ENCODE measurements at regions not wholly inside any gene's neighbourhood (a gene's known extent, or its start where the extent isn't known, plus 50 kb on each side); places are given as distances from the start of the nearest gene placed in this dataset.

DNA sequence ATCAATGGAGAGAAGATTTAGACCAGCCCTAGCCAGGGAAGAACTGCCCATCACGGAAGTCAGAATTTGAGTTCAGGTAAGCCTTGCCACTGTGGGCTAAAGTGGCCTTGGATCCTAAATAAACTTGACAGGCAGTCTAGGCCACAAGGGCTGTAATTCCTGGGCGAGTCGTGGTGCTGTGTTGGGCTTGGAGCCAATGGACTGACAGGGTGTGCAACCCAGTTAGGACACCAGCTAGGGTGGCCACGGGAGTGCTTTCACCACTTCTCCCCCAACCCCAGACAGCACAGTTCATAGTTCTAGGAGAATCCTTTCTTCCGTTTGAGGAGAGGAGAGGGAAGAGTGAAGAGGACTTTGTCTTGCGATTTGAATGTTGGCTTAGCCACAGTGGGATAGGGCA lies 422.4 kb downstream of the DOK5 start:
- in situ Hi-C loops (cut with MboI) (no loop called here), intact Hi-C loops (cut with micrococcal nuclease; ENCODE audit: unreplicated experiment) (no loop called here)
- Histone ChIP-seq H3K4me1 (ENCODE audit: control insufficient read depth, insufficient read depth, low read length) (no peaks in the 10 kb centered on the region), H3K4me3 (no peak overlapping the region), H2AFZ (ENCODE audit: control insufficient read depth, low read depth, low read length) (no peak overlapping the region), H3K27me3 (replicated peaks in 1 of 2; ENCODE audit: control insufficient read depth in 2 of 2, insufficient read depth in 2 of 2, low read length in 1 of 2) (no peaks in the 10 kb centered on the region), H3K4me2 (ENCODE audit: control insufficient read depth, insufficient read depth) (no peak overlapping the region), H3K79me2 (ENCODE audit: control insufficient read depth, insufficient read depth, low read length) (no peaks in the 10 kb centered on the region), H3K27ac (ENCODE audit: control insufficient read depth, insufficient read depth) (no peak overlapping the region), H3K36me3 (ENCODE audit: control insufficient read depth in 2 of 2, insufficient read depth in 2 of 2, low read length in 1 of 2) (no peaks in the 10 kb centered on the region), H3K9ac (ENCODE audit: control insufficient read depth, insufficient read depth, low read length) (no peak overlapping the region), H3K9me3 (replicated peaks; ENCODE audit: control insufficient read depth, insufficient read depth, low read length) (no peaks in the 10 kb centered on the region; the same call in 2 of the 3 replicates), H4K20me1 (ENCODE audit: control insufficient read depth, insufficient read depth) (no peaks in the 10 kb centered on the region)
- TF ChIP-seq IRF4 (IDR thresholded peaks at IDR 0.05; ENCODE audit: low read depth, low read length) (no peak), RBBP5 (conservative IDR thresholded peaks at IDR 0.05) (no peak)
- TF ChIP-seq, protein P1, sequence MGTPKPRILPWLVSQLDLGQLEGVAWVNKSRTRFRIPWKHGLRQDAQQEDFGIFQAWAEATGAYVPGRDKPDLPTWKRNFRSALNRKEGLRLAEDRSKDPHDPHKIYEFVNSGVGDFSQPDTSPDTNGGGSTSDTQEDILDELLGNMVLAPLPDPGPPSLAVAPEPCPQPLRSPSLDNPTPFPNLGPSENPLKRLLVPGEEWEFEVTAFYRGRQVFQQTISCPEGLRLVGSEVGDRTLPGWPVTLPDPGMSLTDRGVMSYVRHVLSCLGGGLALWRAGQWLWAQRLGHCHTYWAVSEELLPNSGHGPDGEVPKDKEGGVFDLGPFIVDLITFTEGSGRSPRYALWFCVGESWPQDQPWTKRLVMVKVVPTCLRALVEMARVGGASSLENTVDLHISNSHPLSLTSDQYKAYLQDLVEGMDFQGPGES (IDR thresholded peaks at IDR 0.05) = no peak
- BruUV-seq (replicated peaks) = no TSS peak
- ChIA-PET POLR2A (no interaction called here), SMC1A (ENCODE audit: uncharacterized antibody, unreplicated experiment) (no interaction called here), CTCF (no interaction called here), RAD21 (ENCODE audit: unreplicated experiment) (interaction anchor here (0.7 kb wide), 1 partner anchor 24 kb away, joined by 3 read pairs; no protein-coding TSS in a partner anchor)
- DNase-seq (ENCODE audit: low read depth, low spot score) (no peak), FAIRE-seq (no peak), ATAC-seq (no peak)
- 25% methylated on average over 6 of the region's 6 CpGs for WGBS (ENCODE audit: insufficient coverage, insufficient replicate concordance, low lambda C conversion rate, missing lambda C conversion rate)

DNA sequence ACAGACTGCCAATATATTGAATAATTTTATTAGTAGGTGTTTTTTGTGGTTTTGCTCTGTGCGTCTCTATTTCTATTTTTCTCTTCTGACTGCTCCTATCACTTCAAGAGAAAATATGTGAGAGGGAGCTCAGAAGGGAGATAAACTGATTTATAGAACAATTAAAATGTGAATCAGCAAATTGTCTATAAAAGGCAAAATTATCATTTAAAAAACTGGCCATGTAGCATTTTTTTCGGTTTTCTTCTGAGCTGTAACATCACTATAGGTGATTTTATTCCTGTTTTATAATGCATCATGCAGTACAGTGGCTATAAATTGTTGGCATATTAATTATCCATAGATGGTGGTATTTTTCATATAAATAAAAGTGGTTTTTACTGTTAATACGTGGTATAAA lies 416.5 kb downstream of the DOK5 start:
- ChIA-PET RAD21 (ENCODE audit: unreplicated experiment) (no interaction called here), POLR2A (no interaction called here), CTCF (no interaction called here), SMC1A (ENCODE audit: uncharacterized antibody, unreplicated experiment) (no interaction called here)
- Histone ChIP-seq H3K9ac (ENCODE audit: control insufficient read depth, insufficient read depth, low read length) (no peak overlapping the region), H3K4me2 (ENCODE audit: control insufficient read depth, insufficient read depth) (no peak overlapping the region), H3K79me2 (ENCODE audit: control insufficient read depth, insufficient read depth, low read length) (no peaks in the 10 kb centered on the region), H3K36me3 (ENCODE audit: control insufficient read depth in 2 of 2, insufficient read depth in 2 of 2, low read length in 1 of 2) (no peaks in the 10 kb centered on the region), H3K4me1 (ENCODE audit: control insufficient read depth, insufficient read depth, low read length) (no peaks in the 10 kb centered on the region), H3K27me3 (replicated peaks in 1 of 2; ENCODE audit: control insufficient read depth in 2 of 2, insufficient read depth in 2 of 2, low read length in 1 of 2) (no peaks in the 10 kb centered on the region), H2AFZ (ENCODE audit: control insufficient read depth, low read depth, low read length) (no peak overlapping the region), H3K4me3 (no peak overlapping the region), H4K20me1 (ENCODE audit: control insufficient read depth, insufficient read depth) (no peaks in the 10 kb centered on the region), H3K27ac (ENCODE audit: control insufficient read depth, insufficient read depth) (no peak overlapping the region), H3K9me3 (replicated peaks; ENCODE audit: control insufficient read depth, insufficient read depth, low read length) (no peaks in the 10 kb centered on the region)
- in situ Hi-C loops (cut with MboI) = no loop called here
- ATAC-seq (no peak), DNase-seq (ENCODE audit: low read depth, low spot score) (no peak), FAIRE-seq (no peak)
- intact Hi-C loops (cut with micrococcal nuclease; ENCODE audit: unreplicated experiment) = no loop called here
- WGBS (ENCODE audit: insufficient coverage, insufficient replicate concordance, low lambda C conversion rate, missing lambda C conversion rate) = 3% methylated on average over 3 of the region's 3 CpGs
- no peak for TF ChIP-seq TCF7 (IDR thresholded peaks at IDR 0.05; ENCODE audit: borderline replicate concordance)
- no peak for TF ChIP-seq HDAC2 (IDR thresholded peaks at IDR 0.05)
- TF ChIP-seq, protein P2, sequence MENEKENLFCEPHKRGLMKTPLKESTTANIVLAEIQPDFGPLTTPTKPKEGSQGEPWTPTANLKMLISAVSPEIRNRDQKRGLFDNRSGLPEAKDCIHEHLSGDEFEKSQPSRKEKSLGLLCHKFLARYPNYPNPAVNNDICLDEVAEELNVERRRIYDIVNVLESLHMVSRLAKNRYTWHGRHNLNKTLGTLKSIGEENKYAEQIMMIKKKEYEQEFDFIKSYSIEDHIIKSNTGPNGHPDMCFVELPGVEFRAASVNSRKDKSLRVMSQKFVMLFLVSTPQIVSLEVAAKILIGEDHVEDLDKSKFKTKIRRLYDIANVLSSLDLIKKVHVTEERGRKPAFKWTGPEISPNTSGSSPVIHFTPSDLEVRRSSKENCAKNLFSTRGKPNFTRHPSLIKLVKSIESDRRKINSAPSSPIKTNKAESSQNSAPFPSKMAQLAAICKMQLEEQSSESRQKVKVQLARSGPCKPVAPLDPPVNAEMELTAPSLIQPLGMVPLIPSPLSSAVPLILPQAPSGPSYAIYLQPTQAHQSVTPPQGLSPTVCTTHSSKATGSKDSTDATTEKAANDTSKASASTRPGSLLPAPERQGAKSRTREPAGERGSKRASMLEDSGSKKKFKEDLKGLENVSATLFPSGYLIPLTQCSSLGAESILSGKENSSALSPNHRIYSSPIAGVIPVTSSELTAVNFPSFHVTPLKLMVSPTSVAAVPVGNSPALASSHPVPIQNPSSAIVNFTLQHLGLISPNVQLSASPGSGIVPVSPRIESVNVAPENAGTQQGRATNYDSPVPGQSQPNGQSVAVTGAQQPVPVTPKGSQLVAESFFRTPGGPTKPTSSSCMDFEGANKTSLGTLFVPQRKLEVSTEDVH (IDR thresholded peaks at IDR 0.05; ENCODE audit: low read depth, partially characterized antibody) = no peak
- no peak for TF ChIP-seq NR2C1 (IDR thresholded peaks at IDR 0.05)
- TF ChIP-seq ZSCAN29 (IDR thresholded peaks at IDR 0.05) = no peak
- TF ChIP-seq HDGF (IDR thresholded peaks at IDR 0.05) = no peak
- BruUV-seq (replicated peaks) = no TSS peak

Data from GM12878 (cell line).